HG03378 (cell line): ENCODE measurements at regions not wholly inside any gene's neighbourhood (a gene's known extent, or its start where the extent isn't known, plus 50 kb on each side); places are given as distances from the start of the nearest gene placed in this dataset.

Experiments
- ATAC-seq: cut with Tn5 transposase; IDR thresholded peaks from one replicate; pipeline ENCODE4 v1.9.1; 2021; ENCODE audit warnings: mild to moderate bottlenecking, moderate library complexity; ENCODE audit not compliant: unreplicated experiment

GRCh38 chr17:33628500-33629346, 335.6 kb upstream of the ASIC2 start:
- ATAC-seq, result no peak

- ATAC-seq, result no peak
Observed at GRCh38 chr17:33633446-33633845, 340.4 kb upstream of the ASIC2 start.

GRCh38 chr17:33637534-33637933, 344.4 kb upstream of the ASIC2 start:
- ATAC-seq, result no peak

- ATAC-seq, result no peak
Observed at GRCh38 chr17:33639103-33639880, 346.2 kb upstream of the ASIC2 start.

GRCh38 chr17:33640629-33641028, 347.5 kb upstream of the ASIC2 start:
- no peak for ATAC-seq

- ATAC-seq, result no peak
Observed at GRCh38 chr17:33642002-33642401, 348.9 kb upstream of the ASIC2 start.

- ATAC-seq, result no peak
Observed at GRCh38 chr17:33647956-33648355, 354.9 kb upstream of the ASIC2 start.

- ATAC-seq, result no peak
Observed at GRCh38 chr17:33650304-33650703, 357.2 kb upstream of the ASIC2 start.

- no peak for ATAC-seq
Observed at GRCh38 chr17:33651686-33652085, 358.6 kb upstream of the ASIC2 start.

GRCh38 chr17:33652731-33653398, 359.8 kb upstream of the ASIC2 start:
- no peak for ATAC-seq

- no peak for ATAC-seq
Observed at GRCh38 chr17:33653399-33653788, 360.3 kb upstream of the ASIC2 start.

GRCh38 chr17:33657181-33657580, 364.1 kb upstream of the ASIC2 start:
- no peak for ATAC-seq

GRCh38 chr17:33661975-33662374, 368.9 kb upstream of the ASIC2 start:
- no peak for ATAC-seq

GRCh38 chr17:33664116-33664840, 371.2 kb upstream of the ASIC2 start:
- no peak for ATAC-seq

GRCh38 chr17:33667052-33667509, 374.0 kb upstream of the ASIC2 start:
- ATAC-seq, result peak; percentile 49

- no peak for ATAC-seq
Observed at GRCh38 chr17:33667671-33668070, 374.6 kb upstream of the ASIC2 start.

- ATAC-seq, result no peak
Observed at GRCh38 chr17:33668516-33668915, 375.4 kb upstream of the ASIC2 start.

GRCh38 chr17:33671491-33671890, 378.4 kb upstream of the ASIC2 start:
- no peak for ATAC-seq

GRCh38 chr17:33674685-33675084, 381.6 kb upstream of the ASIC2 start:
- no peak for ATAC-seq

GRCh38 chr17:33676444-33676843, 383.3 kb upstream of the ASIC2 start:
- no peak for ATAC-seq

GRCh38 chr17:33679595-33679994, 386.5 kb upstream of the ASIC2 start:
- no peak for ATAC-seq
